RWPE1 (cell line): ENCODE measurements at regions not wholly inside any gene's neighbourhood (a gene's known extent, or its start where the extent isn't known, plus 50 kb on each side); places are given as distances from the start of the nearest gene placed in this dataset.

Experiments used
- CTCF ChIA-PET: fragments of 350-600 bp; sonication (Branson Sonifier 250); formaldehyde crosslinking; extraction: SDS; loops from one replicate; lab custom pipeline; 2021; lab: Yijun Ruan, JAX
- POLR2A ChIA-PET: fragments of 400-600 bp; formaldehyde crosslinking; extraction: SDS; loops from one replicate; lab custom pipeline; 2020; ENCODE audit warnings: antibody characterized with exemption; ENCODE audit not compliant: low non-redundant PET; lab: Yijun Ruan, JAX
- DNase-seq: peaks from one replicate; pipeline ENCODE4 v3.0.0; 2012; ENCODE audit warnings: low spot score
- H3K27ac ChIP-seq: fragments of 450-650 bp; 2 replicates; pipeline ENCODE4 v1.5.1; 2017
- TF ChIP-seq, protein P1 (sequence below): fragments of 450-650 bp; conservative IDR thresholded peaks from 2 replicates; pipeline ENCODE4 v1.5.1; 2017; ENCODE audit warnings: low read depth, mild to moderate bottlenecking

GRCh38 chr14:54086767-54087166, 130.1 kb upstream of the BMP4 start:
- POLR2A ChIA-PET = no interaction called here
- DNase-seq = no peak
- CTCF ChIA-PET = interaction anchor here (0.7 kb wide), 1 partner anchor 35 kb away, joined by 3 read pairs; no protein-coding TSS in a partner anchor
- TF ChIP-seq, protein P1, sequence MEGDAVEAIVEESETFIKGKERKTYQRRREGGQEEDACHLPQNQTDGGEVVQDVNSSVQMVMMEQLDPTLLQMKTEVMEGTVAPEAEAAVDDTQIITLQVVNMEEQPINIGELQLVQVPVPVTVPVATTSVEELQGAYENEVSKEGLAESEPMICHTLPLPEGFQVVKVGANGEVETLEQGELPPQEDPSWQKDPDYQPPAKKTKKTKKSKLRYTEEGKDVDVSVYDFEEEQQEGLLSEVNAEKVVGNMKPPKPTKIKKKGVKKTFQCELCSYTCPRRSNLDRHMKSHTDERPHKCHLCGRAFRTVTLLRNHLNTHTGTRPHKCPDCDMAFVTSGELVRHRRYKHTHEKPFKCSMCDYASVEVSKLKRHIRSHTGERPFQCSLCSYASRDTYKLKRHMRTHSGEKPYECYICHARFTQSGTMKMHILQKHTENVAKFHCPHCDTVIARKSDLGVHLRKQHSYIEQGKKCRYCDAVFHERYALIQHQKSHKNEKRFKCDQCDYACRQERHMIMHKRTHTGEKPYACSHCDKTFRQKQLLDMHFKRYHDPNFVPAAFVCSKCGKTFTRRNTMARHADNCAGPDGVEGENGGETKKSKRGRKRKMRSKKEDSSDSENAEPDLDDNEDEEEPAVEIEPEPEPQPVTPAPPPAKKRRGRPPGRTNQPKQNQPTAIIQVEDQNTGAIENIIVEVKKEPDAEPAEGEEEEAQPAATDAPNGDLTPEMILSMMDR = no peak
- H3K27ac ChIP-seq = no peak overlapping the region

DNA sequence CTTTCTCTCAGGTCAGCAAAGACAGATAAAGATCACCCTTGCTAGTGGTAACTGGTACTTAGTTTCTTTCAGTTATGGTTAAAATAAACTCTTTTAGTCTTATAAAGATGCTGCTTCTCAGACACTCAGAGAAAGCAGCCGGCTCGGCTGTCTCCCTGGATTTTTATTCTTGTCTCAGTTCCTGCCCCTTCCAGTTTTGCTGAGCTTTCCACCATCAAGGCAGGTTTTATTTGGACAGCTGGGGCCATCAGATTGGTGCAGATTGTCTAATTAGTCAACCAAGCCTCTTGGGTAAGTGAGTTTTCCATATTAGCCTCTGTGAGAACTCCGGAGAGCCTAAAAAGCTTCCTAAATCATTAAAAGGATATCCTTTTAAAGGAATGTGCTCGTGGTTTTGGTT, 130.8 kb upstream of the BMP4 start:
- CTCF ChIA-PET = interaction anchor here (0.7 kb wide), 1 partner anchor 226 kb away, joined by 5 read pairs; no protein-coding TSS in a partner anchor
- H3K27ac ChIP-seq = no peak overlapping the region

GRCh38 chr14:54088271-54088670, 131.6 kb upstream of the BMP4 start:
- H3K27ac ChIP-seq = no peak overlapping the region
- CTCF ChIA-PET = interaction anchor here (0.6 kb wide), 1 partner anchor 117 kb away, joined by 4 read pairs; no protein-coding TSS in a partner anchor
- DNase-seq = no peak
- POLR2A ChIA-PET = no interaction called here
- TF ChIP-seq, protein P1 = no peak

More for the DNA sequence above, 130.8 kb upstream of the BMP4 start:
- DNase-seq = no peak
- TF ChIP-seq, protein P1 = no peak
- POLR2A ChIA-PET = no interaction called here

DNA sequence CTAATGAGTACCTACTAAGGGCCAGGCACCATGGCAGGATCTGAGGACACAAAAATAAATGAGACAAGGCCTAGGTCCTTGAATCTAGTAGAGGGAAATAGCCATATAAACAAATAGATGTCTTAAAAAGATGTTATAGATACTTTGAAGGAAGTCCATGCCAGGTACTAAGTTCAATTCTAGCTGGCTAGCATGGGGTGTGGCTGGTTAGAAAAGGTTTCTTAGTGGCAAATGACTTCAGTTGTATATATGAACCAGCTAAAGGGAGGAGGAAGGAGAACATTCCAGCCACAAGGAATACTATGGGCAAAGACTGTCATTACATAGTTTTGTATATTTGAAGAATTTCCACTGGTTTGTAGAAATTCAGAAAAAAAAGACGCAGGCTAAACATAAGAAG, 133.6 kb upstream of the BMP4 start:
- no peak overlapping the region for H3K27ac ChIP-seq
- ChIA-PET CTCF (no interaction called here), POLR2A (no interaction called here)
- DNase-seq = no peak
- TF ChIP-seq, protein P1 = no peak

- DNase-seq = peak; percentile 13
- no peak overlapping the region for H3K27ac ChIP-seq
- TF ChIP-seq, protein P1 = no peak
- ChIA-PET CTCF (interaction anchor here (0.7 to 0.9 kb wide), 2 partner anchors 157 to 241 kb away, joined by 3 to 4 read pairs; no protein-coding TSS in a partner anchor), POLR2A (no interaction called here)
Measured at GRCh38 chr14:54094765-54095164, 138.1 kb upstream of the BMP4 start.

DNA sequence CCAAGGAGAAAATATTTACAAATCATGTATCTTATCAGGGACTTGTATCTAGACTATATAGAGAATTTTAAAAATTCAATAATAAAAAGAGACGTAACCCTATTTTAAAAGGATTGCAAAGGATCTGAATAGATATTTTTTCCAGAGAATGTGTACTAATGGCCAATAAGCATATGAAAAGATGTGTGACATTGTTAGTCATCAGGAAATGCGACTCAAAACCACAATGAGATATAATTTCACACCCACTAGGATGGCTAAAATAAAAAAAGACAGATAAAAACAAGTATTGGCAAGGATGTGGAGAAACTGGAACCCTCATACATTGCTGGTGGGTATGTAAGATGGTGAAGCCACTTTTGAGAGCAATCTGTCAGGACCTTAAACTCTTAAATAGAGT, 141.9 kb upstream of the BMP4 start:
- POLR2A ChIA-PET = no interaction called here
- TF ChIP-seq, protein P1 = no peak
- CTCF ChIA-PET = no interaction called here
- no peak for DNase-seq
- no peak overlapping the region for H3K27ac ChIP-seq
